HG02884 (cell line): ENCODE measurements at regions not wholly inside any gene's neighbourhood (a gene's known extent, or its start where the extent isn't known, plus 50 kb on each side); places are given as distances from the start of the nearest gene placed in this dataset.

Source experiments
- ATAC-seq: cut with Tn5 transposase; IDR thresholded peaks from one replicate; pipeline ENCODE4 v1.9.1; 2021; ENCODE audit warnings: mild to moderate bottlenecking, moderate library complexity; ENCODE audit not compliant: unreplicated experiment

GRCh38 chr1:93815366-93816110 is 63.5 kb downstream of the DNTTIP2 start:
- ATAC-seq, result no peak

DNA sequence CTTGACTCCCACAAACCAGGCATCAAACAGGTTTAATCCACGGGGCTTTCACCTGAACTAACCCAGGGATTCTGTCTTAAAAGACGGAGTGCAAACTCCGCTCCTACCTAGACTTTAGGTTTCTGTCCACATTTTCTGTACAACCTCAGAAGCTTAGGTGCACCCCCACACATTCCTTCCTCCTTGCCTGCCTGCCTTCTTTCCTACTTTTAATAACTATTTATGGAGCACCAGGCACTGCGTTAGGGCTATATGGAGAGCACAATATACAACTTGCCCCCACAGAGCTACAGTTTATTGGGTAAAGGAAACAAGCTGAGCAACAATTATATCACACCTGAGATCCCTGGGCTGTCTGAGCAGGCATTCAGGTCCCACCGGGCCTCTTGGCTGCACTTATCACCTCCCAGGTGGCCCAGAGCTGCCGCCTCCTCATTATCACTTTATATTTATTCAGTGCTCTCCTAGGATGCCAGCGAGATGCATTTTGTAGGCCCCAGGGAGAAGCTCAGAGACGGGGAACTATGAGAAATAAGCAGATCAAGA is 64.1 kb downstream of the DNTTIP2 start:
- no peak for ATAC-seq

DNA sequence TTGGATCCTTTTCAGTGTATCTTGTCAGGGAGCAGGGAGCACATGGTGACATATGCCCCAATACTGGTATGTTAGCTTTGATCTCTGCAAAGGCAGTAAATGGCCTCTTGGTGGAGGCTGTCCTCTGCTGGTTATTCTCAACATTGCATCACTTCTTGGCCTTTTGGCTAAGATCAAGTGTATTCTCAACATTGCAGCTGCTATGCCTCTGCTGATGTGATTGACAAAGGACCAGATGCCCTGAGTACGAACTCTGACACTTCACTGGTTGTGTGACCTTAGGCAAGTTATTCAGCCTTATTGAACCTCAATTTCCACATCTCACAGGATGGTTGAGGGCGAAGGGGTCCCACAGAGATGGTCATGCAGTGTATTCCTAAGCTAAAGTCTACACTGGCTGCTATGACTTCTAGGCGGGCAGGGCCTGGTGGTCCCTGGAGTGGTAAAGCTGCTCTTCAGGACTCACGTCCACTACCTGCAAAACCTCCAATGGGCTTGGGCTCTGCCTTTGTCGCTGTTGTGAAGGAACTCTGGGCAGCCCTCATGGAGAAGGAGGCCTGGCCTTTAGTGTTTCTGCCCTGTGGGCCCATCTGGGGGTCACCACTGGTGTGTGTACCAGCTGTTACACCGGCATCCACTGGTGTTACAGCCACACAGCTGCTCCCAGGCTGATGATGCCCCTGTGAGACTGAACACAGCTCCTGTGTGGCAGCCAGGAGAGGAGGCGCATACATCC is 64.8 kb downstream of the DNTTIP2 start:
- no peak for ATAC-seq

DNA sequence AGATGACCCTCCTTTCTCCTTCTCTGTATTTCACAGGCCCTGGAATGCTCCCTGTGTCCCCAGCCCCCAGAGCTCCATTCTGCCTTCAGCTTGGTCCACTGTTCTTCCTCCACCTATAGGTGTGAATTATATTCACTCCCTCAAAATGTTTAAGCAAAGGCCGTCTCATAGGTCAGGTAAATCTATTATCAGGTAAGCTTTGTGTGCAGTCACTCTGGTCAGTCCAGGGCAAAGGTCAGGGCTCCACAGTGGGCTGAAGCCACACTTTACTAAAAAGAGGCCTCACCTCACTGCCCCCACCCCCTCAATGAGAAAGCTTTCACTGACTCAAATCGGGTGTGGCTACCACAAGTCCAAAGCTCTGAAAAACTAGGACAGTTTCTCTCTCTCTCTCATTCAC is 65.9 kb downstream of the DNTTIP2 start:
- ATAC-seq, result no peak

DNA sequence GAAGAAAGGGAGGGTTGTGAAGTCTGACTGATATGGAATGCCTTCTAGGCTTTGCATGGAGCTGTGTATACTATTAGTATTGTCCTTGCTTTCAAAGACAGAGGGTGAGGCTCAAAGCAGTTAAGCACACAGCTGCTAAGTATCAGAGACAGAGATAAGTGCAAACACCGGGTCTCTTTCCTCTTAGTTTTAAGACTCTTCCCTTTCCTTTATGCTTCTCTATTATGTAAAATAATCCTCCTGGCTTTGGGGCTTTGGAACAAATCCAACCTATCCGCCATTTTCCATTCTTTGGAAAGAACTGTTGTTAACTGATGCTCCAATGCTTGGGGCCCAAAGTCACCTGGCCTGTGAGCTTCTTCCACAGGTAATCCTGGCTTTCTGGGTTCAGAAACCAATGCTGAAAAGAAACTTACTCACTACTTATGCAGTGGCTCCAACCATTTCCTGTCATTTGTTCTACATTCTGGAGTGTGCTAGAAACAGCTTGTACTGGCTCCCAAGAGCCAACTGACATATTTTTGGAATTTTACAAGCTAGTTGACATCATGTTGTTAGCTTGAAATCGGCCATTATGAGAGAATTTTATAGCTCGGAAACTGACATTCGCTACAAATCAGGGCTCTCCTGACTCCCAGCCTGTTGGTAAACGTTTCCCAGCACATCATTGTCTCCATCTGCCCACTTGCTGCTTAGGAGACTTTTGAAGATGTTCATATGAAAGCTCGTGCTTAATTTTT is 67.5 kb downstream of the DNTTIP2 start:
- ATAC-seq, result no peak

DNA sequence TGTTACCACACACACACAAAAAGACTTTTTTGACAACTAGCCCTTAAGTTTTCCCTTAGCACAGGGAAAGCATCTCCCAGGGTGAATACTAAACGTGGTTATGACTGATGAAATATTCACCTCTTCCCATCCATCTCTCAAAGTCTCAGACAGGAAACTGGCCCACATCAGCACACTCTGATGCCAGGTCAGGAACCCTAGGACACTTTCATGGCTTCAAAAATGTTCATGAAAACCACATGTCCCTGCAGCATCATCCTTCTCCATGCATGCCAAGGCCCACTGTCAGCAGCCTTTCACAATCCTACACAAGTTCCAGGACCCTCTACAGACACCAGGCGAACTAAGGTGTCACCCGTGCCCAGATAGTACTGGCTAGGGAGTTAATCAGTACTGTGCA is 68.7 kb downstream of the DNTTIP2 start:
- no peak for ATAC-seq

GRCh38 chr1:93808871-93809270 is 70.1 kb downstream of the DNTTIP2 start:
- ATAC-seq, result no peak

- ATAC-seq, result no peak
Observed at GRCh38 chr1:93807311-93807930, 71.6 kb downstream of the DNTTIP2 start.

- ATAC-seq, result no peak
Observed at GRCh38 chr1:93805027-93805610, 73.9 kb downstream of the DNTTIP2 start.

DNA sequence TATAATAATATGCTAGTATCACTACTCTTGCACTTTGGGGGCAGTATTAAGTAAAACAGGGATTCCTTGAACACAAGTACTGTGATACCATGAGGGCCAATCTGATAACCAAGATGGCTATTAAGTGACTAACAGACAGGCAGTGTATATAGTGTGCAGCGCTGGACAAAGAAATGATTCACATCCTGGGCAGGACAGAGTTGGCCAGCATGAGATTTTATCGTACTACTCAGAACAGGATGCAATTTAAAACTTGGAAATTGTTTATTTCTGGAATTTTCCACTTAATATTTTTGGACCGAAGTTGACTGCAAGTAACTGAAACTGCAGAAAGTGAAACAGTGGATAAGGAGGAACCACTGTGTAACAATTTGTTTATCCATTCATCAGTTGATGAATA is 74.6 kb downstream of the DNTTIP2 start:
- no peak for ATAC-seq

- no peak for ATAC-seq
Observed at GRCh38 chr1:93801471-93801870, 77.5 kb downstream of the DNTTIP2 start.

GRCh38 chr1:93800856-93801255 is 78.2 kb downstream of the DNTTIP2 start:
- ATAC-seq, result no peak

DNA sequence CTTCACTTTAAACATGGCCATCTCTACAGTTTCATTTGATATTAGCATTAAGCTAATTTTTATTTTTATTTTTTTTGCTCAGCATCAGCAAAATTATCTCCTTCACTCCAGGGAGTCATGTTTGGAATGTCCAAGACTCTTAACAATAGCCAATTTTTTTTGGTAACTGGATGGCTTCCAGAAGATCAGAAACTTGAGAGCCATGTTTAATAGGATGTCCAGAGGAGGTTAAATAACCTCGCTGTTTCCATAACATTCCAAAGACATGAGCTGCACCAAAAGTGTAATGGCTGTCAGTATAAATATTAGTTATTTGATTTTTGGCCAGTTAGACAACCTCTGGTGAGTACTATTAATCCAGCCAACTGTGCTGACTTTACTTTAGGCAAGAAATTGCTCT is 80.7 kb downstream of the DNTTIP2 start:
- ATAC-seq, result no peak

GRCh38 chr1:93784538-93784937 is 94.5 kb downstream of the DNTTIP2 start:
- ATAC-seq, result no peak

- ATAC-seq, result no peak
Observed at GRCh38 chr1:93783876-93784275, 95.1 kb downstream of the DNTTIP2 start.

DNA sequence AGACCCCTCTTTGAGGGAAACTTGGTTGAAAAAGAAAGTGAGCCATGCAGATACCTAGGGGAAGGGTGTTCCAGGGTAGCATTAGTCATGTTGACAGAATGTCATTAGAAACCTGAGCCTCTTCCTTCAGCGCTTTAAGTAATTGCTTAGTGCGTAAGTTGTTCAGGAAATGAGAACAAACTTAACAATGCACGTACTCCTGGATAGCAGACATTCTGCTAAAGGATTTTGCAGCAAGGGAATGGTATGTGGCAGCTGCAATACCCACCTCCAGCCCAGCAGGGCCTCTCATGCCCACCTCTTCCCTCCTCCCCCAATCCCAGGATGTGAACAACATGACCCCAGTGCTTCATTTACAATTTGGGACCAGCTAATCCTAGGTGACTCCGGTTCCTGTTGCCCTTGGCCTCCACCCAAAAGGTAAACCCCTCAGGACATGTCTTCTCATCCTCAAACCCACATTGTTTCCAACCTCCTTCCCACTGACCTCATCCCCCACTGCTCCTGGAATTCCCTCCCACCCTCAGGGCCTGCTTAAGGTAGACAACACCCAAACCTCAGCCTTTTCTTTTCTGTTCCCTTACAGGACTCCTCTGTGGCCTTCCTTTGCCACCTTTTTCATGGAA is 98.0 kb upstream of the BCAR3 start:
- ATAC-seq, result no peak

DNA sequence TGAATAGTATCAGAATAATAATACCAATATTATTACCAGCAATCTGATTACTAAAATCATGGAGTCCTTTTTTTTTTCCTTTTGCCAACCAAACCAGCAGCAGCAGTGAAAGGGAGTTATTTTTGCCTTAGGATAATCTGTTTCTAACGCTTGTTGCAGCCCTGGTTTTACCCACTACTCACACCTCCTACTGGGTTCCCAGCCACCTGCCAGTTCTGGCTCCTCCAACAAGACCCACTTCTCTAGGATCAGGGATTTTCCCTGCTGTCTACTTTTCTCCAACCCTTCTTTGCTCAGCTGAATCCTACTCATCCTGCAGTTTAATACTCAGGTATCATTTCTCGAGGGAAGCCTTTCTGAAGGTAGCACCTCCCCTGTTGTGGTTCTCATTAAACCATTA is 96.8 kb upstream of the BCAR3 start:
- ATAC-seq, result no peak

GRCh38 chr1:93777255-93777654 is 95.6 kb upstream of the BCAR3 start:
- no peak for ATAC-seq

GRCh38 chr1:93776728-93777127 is 95.1 kb upstream of the BCAR3 start:
- ATAC-seq, result no peak

- no peak for ATAC-seq
Observed at GRCh38 chr1:93775224-93775623, 93.6 kb upstream of the BCAR3 start.
